K562 (cell line): ENCODE measurements at regions not wholly inside any gene's neighbourhood (a gene's known extent, or its start where the extent isn't known, plus 50 kb on each side); places are given as distances from the start of the nearest gene placed in this dataset.

Source experiments
- ARID1B ChIP-seq: fragments of 450-650 bp; IDR thresholded peaks from 2 replicates; pipeline ENCODE4 v1.6.1; 2016; ENCODE audit warnings: antibody characterized with exemption, mild to moderate bottlenecking, inconsistent platforms
- ARID3A ChIP-seq: IDR thresholded peaks from 2 replicates; pipeline ENCODE4 v1.6.1; 2012; ENCODE audit warnings: low read depth, low read length, improper control_type of control experiment, borderline replicate concordance
- ATF3 ChIP-seq, 2 experiments: fragments of 450-650 bp in 1 of 2; sonication (generic) in 1 of 2; formaldehyde crosslinking in 1 of 2; IDR thresholded peaks in 1 of 2; conservative IDR thresholded peaks in 1 of 2; 2 replicates each; pipeline versions ENCODE4 v1.6.1 to v1.8.1; 2016 to 2023; ENCODE audit warnings: mild to moderate bottlenecking in 2 of 2, moderate library complexity in 2 of 2, inconsistent platforms in 1 of 2, missing genetic modification reagents in 1 of 2
- BDP1 ChIP-seq: IDR thresholded peaks from 3 replicates; pipeline ENCODE4 v1.6.1; 2011; ENCODE audit not compliant: insufficient read length, insufficient read depth
- CLOCK ChIP-seq: fragments of 250-450 bp; sonication (Bioruptor Pico); IDR thresholded peaks from 2 replicates; pipeline ENCODE4 v1.4.0; 2020; ENCODE audit warnings: mild to moderate bottlenecking, moderate library complexity, borderline replicate concordance
- FOXP4 ChIP-seq: sonication (generic); formaldehyde crosslinking; IDR thresholded peaks from 2 replicates; pipeline ENCODE4 v1.8.0; 2022; ENCODE audit warnings: mild to moderate bottlenecking, missing genetic modification reagents, borderline replicate concordance
- GATA2 ChIP-seq: sonication (generic); formaldehyde crosslinking; IDR thresholded peaks from 2 replicates; pipeline ENCODE4 v1.4.0; 2020; ENCODE audit warnings: mild to moderate bottlenecking, missing genetic modification reagents
- IRF2 ChIP-seq: sonication (generic); formaldehyde crosslinking; IDR thresholded peaks from 2 replicates; pipeline ENCODE4 v1.8.1; 2022; ENCODE audit warnings: mild to moderate bottlenecking, missing genetic modification reagents
- JUND ChIP-seq, 2 experiments: IDR thresholded peaks; 2 replicates in 1 of 2; 3 replicates in 1 of 2; pipeline ENCODE4 v1.6.1; 2011; ENCODE audit warnings: borderline replicate concordance in 2 of 2, low read depth in 2 of 2, low read length in 2 of 2, improper control_type of control experiment in 1 of 2, missing biosample characterization in 1 of 2, missing genetic modification characterization in 1 of 2, missing genetic modification reagents in 1 of 2
- MCM2 ChIP-seq: fragments of 450-650 bp; IDR thresholded peaks from 2 replicates; pipeline ENCODE4 v1.6.1; 2017; ENCODE audit warnings: low read depth, mild to moderate bottlenecking
- NCOA1 ChIP-seq: fragments of 450-650 bp; IDR thresholded peaks from 2 replicates; pipeline ENCODE4 v1.6.1; 2016; ENCODE audit warnings: low read depth
- NEUROD1 ChIP-seq: fragments of 150-350 bp; IDR thresholded peaks from 2 replicates; pipeline ENCODE4 v1.6.1; 2014; ENCODE audit warnings: borderline replicate concordance, low read length, low read depth; ENCODE audit not compliant: partially characterized antibody
- SRSF1 ChIP-seq: fragments of 200-400 bp; formaldehyde crosslinking; IDR thresholded peaks from 2 replicates; pipeline ENCODE4 v1.6.1; 2017; ENCODE audit warnings: mild to moderate bottlenecking, low read depth, low read length, moderate library complexity
- SUPT5H ChIP-seq: fragments of 450-650 bp; IDR thresholded peaks from 2 replicates; pipeline ENCODE4 v1.6.1; 2016
- THAP7 ChIP-seq: fragments of 250-450 bp; sonication (Bioruptor Pico); IDR thresholded peaks from 2 replicates; pipeline ENCODE4 v1.5.0; 2021
- ZBTB1 ChIP-seq: sonication (generic); formaldehyde crosslinking; IDR thresholded peaks from 2 replicates; pipeline ENCODE4 v1.8.1; 2023; ENCODE audit warnings: missing genetic modification reagents, low read depth, mild to moderate bottlenecking, borderline replicate concordance
- ZEB2 ChIP-seq: fragments of 450-650 bp; IDR thresholded peaks from 2 replicates; pipeline ENCODE4 v1.6.1; 2016
- ZFP91 ChIP-seq: sonication (generic); formaldehyde crosslinking; IDR thresholded peaks from 2 replicates; pipeline ENCODE4 v1.8.0; 2022; ENCODE audit warnings: mild to moderate bottlenecking, missing genetic modification reagents
- ZNF3 ChIP-seq: fragments of 250-450 bp; sonication (Bioruptor Pico); IDR thresholded peaks from 2 replicates; pipeline ENCODE4 v1.5.0; 2021; ENCODE audit warnings: mild to moderate bottlenecking, moderate library complexity

GRCh38 chrX:2159393-2159792 is 341.4 kb downstream of the DHRSX start (continued):
- no peak for TF ChIP-seq IRF2 (CRISPR knock-in tag)
- no peak for TF ChIP-seq CLOCK
- TF ChIP-seq SUPT5H, result no peak
- TF ChIP-seq ATF3 (IDR thresholded peaks at IDR 0.05), result peak; percentile 45
- TF ChIP-seq ATF3 (CRISPR knock-in tag; conservative IDR thresholded peaks at IDR 0.05), result no peak
- no peak for TF ChIP-seq ZEB2
- TF ChIP-seq ARID1B, result peak; percentile 80
- TF ChIP-seq ZFP91, result no peak
- no peak for TF ChIP-seq ARID3A
- TF ChIP-seq ZNF3, result no peak
- no peak for TF ChIP-seq NEUROD1
- TF ChIP-seq GATA2 (CRISPR knock-in tag), result peak; percentile 54; the same call in 1 of the 2 replicates
- no peak for TF ChIP-seq NCOA1
- no peak for TF ChIP-seq ZBTB1 (CRISPR knock-in tag)
- TF ChIP-seq SRSF1, result no peak
- no peak for TF ChIP-seq FOXP4 (CRISPR knock-in tag)
- no peak for TF ChIP-seq MCM2
- TF ChIP-seq JUND (IDR thresholded peaks at IDR 0.05; ENCODE audit: borderline replicate concordance, low read depth, low read length), result no peak
- TF ChIP-seq JUND (tag; IDR thresholded peaks at IDR 0.05; ENCODE audit: borderline replicate concordance, low read depth, low read length), result no peak; the same call in 2 of the 3 replicates
- TF ChIP-seq THAP7, result no peak
- TF ChIP-seq BDP1, result no peak
